Natural killer cell (primary cell): ENCODE measurements at regions not wholly inside any gene's neighbourhood (a gene's known extent, or its start where the extent isn't known, plus 50 kb on each side); places are given as distances from the start of the nearest gene placed in this dataset.

Experiments used
- ATAC-seq, 3 donors: fragments of 150-1000 bp in 2 of 3; fragments of 200-7000 bp in 1 of 3; cut with Tn5 transposase; 1 replicate in 1 of 3; 2 replicates in 2 of 3; pipeline ENCODE4 v1.10.0; 2021; ENCODE audit warnings: mild to moderate bottlenecking in 2 of 3, moderate library complexity in 2 of 3
- DNase-seq, 2 donors: peaks; one replicate each; pipeline versions ENCODE4 v3.0.0 to v3.0.0-alpha.2; 2013 to 2021; ENCODE audit warnings: mixed read lengths in 1 of 2
- H3K27ac ChIP-seq: one replicate; pipeline ENCODE4 v1.5.1; 2013; ENCODE audit warnings: mild to moderate bottlenecking, low read length
- H3K27me3 ChIP-seq: one replicate; pipeline ENCODE4 v1.6.1; 2013; ENCODE audit warnings: low read length; ENCODE audit not compliant: control insufficient read depth, insufficient read depth
- H3K36me3 ChIP-seq: one replicate; pipeline ENCODE4 v1.6.1; 2013; ENCODE audit warnings: low read length; ENCODE audit not compliant: control insufficient read depth, insufficient read depth
- H3K4me1 ChIP-seq: one replicate; pipeline ENCODE4 v1.6.1; 2013; ENCODE audit warnings: low read length; ENCODE audit not compliant: control insufficient read depth, insufficient read depth
- H3K4me3 ChIP-seq: one replicate; pipeline ENCODE4 v1.5.1; 2013; ENCODE audit warnings: low read length
- H3K9me3 ChIP-seq: one replicate; pipeline ENCODE4 v1.6.1; 2013; ENCODE audit warnings: low read length; ENCODE audit not compliant: control insufficient read depth, insufficient read depth
- H3K27ac Mint-ChIP-seq, 2 donors: one replicate each; pipeline ENCODE4 v1.8.0; 2022; ENCODE audit warnings: mild to moderate bottlenecking in 2 of 2, mixed read lengths in 2 of 2, moderate library complexity in 1 of 2
- H3K27me3 Mint-ChIP-seq, 2 donors: one replicate each; pipeline ENCODE4 v1.8.0; 2022; ENCODE audit warnings: low read depth in 2 of 2, mixed read lengths in 2 of 2
- H3K36me3 Mint-ChIP-seq: one replicate; pipeline ENCODE4 v1.8.0; 2022; ENCODE audit warnings: mixed read lengths
- H3K4me1 Mint-ChIP-seq, 2 donors: one replicate each; pipeline ENCODE4 v1.8.0; 2022; ENCODE audit warnings: mixed read lengths in 2 of 2
- H3K4me3 Mint-ChIP-seq: one replicate; pipeline ENCODE4 v1.8.0; 2022; ENCODE audit warnings: mild to moderate bottlenecking, moderate library complexity, mixed read lengths
- H3K9me3 Mint-ChIP-seq, 2 donors: one replicate each; pipeline ENCODE4 v1.8.0; 2022; ENCODE audit warnings: mixed read lengths in 2 of 2
- CTCF ChIP-seq: fragments of 200-600 bp; IDR thresholded peaks from one replicate; pipeline ENCODE4 v1.8.0; 2022; ENCODE audit warnings: antibody characterized with exemption
- WGBS: methylation state at CpG from one replicate; pipeline ENCODE4 v1.1.7; 2013; ENCODE audit warnings: missing lambda C conversion rate; ENCODE audit not compliant: insufficient coverage; 5-methylcytosine and 5-hydroxymethylcytosine counted together
- intact Hi-C: fragments of 100-400 bp; cut with micrococcal nuclease; formaldehyde crosslinking; loops from one replicate; pipeline ENCODE4 v1.14.2; 2022

- DNase-seq (no peak), ATAC-seq (no peak)
- intact Hi-C loops = no loop called here
- Histone ChIP-seq H3K4me1 (no peaks in the 10 kb centered on the region), H3K27ac (no peak overlapping the region), H3K27me3 (no peaks in the 10 kb centered on the region), H3K4me3 (no peak overlapping the region), H3K36me3 (no peaks in the 10 kb centered on the region), H3K9me3 (no peaks in the 10 kb centered on the region)
- no peak overlapping the region for H3K27ac Mint-ChIP-seq
- H3K4me1 Mint-ChIP-seq = no peaks in the 10 kb centered on the region
- H3K27me3 Mint-ChIP-seq = peaks cover 4 to 7% of the 10 kb centered on the region in 2 donors
- TF ChIP-seq CTCF = no peak
- WGBS = 95% methylated on average over 6 of the region's 6 CpGs
- H3K36me3 Mint-ChIP-seq = no peaks in the 10 kb centered on the region
- no peak overlapping the region for H3K4me3 Mint-ChIP-seq
- no peaks in the 10 kb centered on the region for H3K9me3 Mint-ChIP-seq
Observed at GRCh38 chr13:95444006-95444730, 108.4 kb upstream of the CLDN10 start.

- H3K4me1 ChIP-seq = no peaks in the 10 kb centered on the region
- Mint-ChIP-seq H3K27ac (no peak overlapping the region), H3K9me3 (no peaks in the 10 kb centered on the region), H3K4me3 (no peak overlapping the region), H3K36me3 (no peaks in the 10 kb centered on the region), H3K27me3 (peaks cover 4 to 7% of the 10 kb centered on the region in 2 donors), H3K4me1 (no peaks in the 10 kb centered on the region)
- TF ChIP-seq CTCF = no peak
- intact Hi-C loops = no loop called here
- DNase-seq (no peak), ATAC-seq (no peak)
- 84% methylated on average over 4 of the region's 4 CpGs for WGBS
- no peaks in the 10 kb centered on the region for H3K9me3 ChIP-seq
- H3K36me3 ChIP-seq = no peaks in the 10 kb centered on the region
- H3K27ac ChIP-seq = no peak overlapping the region
- no peak overlapping the region for H3K4me3 ChIP-seq
- H3K27me3 ChIP-seq = no peaks in the 10 kb centered on the region
Observed at GRCh38 chr13:95445131-95445530, 107.4 kb upstream of the CLDN10 start.

DNA sequence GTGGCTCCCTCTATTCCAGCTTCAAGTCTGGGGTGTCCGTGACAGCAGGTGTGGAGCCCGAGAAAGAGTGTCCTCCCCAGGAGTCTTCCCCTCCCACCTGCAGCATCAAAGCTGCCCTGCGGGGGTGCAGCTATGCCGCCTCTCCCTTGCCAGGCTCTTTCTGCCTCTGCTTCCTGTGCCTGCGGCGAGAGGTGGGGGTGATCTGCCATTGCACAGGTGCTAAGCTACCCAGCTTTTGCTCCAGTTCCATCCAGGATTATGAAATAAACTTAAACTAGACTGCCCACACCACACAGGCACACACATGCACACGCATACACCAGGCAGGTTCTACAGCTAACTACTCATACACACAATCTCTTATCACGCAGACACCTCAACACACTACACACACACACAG lies 104.7 kb upstream of the CLDN10 start:
- WGBS = 70% methylated on average over 8 of the region's 8 CpGs
- no peaks in the 10 kb centered on the region for H3K4me1 Mint-ChIP-seq
- ATAC-seq = peak in 1 of 3 donors; percentile 42

More for the DNA sequence above, 104.7 kb upstream of the CLDN10 start:
- no peaks in the 10 kb centered on the region for H3K36me3 Mint-ChIP-seq
- DNase-seq = no peak
- H3K9me3 Mint-ChIP-seq = no peaks in the 10 kb centered on the region
- no peak overlapping the region for H3K4me3 ChIP-seq
- H3K27ac Mint-ChIP-seq = no peak overlapping the region
- H3K27me3 ChIP-seq = no peaks in the 10 kb centered on the region
- TF ChIP-seq CTCF = no peak
- no peaks in the 10 kb centered on the region for H3K36me3 ChIP-seq
- peaks cover 0 to 9% of the 10 kb centered on the region in 2 donors for H3K27me3 Mint-ChIP-seq
- no peak overlapping the region for H3K4me3 Mint-ChIP-seq
- no peaks in the 10 kb centered on the region for H3K4me1 ChIP-seq
- intact Hi-C loops = no loop called here
- H3K27ac ChIP-seq = no peak overlapping the region
- no peaks in the 10 kb centered on the region for H3K9me3 ChIP-seq
